Endothelial cell (in vitro differentiated cells): ENCODE measurements at regions not wholly inside any gene's neighbourhood (a gene's known extent, or its start where the extent isn't known, plus 50 kb on each side); places are given as distances from the start of the nearest gene placed in this dataset.

Experiments used
- DNase-seq: peaks from one replicate; pipeline ENCODE4 v3.0.0; 2021; ENCODE audit warnings: low spot score
- H3K27ac Mint-ChIP-seq: one replicate; pipeline ENCODE4 v1.8.0; 2021; ENCODE audit warnings: mixed read lengths, inconsistent platforms; ENCODE audit not compliant: unreplicated experiment
- H3K27me3 Mint-ChIP-seq: one replicate; pipeline ENCODE4 v1.8.0; 2021; ENCODE audit warnings: mild to moderate bottlenecking, moderate library complexity, mixed read lengths, inconsistent platforms; ENCODE audit not compliant: unreplicated experiment
- H3K36me3 Mint-ChIP-seq: one replicate; pipeline ENCODE4 v1.8.0; 2021; ENCODE audit warnings: mild to moderate bottlenecking, low read depth, mixed read lengths, inconsistent platforms; ENCODE audit not compliant: unreplicated experiment
- H3K4me1 Mint-ChIP-seq: one replicate; pipeline ENCODE4 v1.8.0; 2021; ENCODE audit warnings: mild to moderate bottlenecking, mixed read lengths, inconsistent platforms; ENCODE audit not compliant: unreplicated experiment
- H3K4me3 Mint-ChIP-seq: one replicate; pipeline ENCODE4 v1.8.0; 2021; ENCODE audit warnings: mild to moderate bottlenecking, mixed read lengths, inconsistent platforms; ENCODE audit not compliant: unreplicated experiment
- H3K9me3 Mint-ChIP-seq: one replicate; pipeline ENCODE4 v1.8.0; 2021; ENCODE audit warnings: mixed read lengths, inconsistent platforms; ENCODE audit not compliant: unreplicated experiment
- TF ChIP-seq, protein P1 (sequence below): fragments of 200-600 bp; sonication (generic); IDR thresholded peaks from one replicate; pipeline ENCODE4 v1.5.0; 2021; ENCODE audit warnings: antibody characterized with exemption; ENCODE audit not compliant: unreplicated experiment

DNA sequence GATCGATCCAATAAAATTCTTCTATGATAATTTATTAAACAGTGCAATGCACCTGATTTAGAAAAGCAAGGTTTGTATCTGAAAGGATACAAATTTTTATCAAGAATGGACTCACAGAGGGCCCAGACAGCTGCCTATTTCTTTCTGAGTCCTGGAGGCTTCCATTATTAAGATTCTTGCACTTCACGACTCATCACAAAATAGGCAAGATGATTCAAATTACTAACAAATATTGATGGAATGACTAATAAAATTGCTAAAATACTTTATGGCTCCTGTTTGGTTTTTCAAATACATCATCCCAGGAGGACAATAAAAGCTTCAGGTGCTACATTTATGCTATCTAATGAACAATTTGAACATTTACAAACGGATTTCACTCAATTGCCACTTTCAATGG, 483.0 kb upstream of the AGTR1 start:
- no peaks in the 10 kb centered on the region for H3K9me3 Mint-ChIP-seq
- no peak overlapping the region for H3K4me3 Mint-ChIP-seq
- no peaks in the 10 kb centered on the region for H3K4me1 Mint-ChIP-seq
- H3K27me3 Mint-ChIP-seq, result no peaks in the 10 kb centered on the region
- TF ChIP-seq, protein P1, sequence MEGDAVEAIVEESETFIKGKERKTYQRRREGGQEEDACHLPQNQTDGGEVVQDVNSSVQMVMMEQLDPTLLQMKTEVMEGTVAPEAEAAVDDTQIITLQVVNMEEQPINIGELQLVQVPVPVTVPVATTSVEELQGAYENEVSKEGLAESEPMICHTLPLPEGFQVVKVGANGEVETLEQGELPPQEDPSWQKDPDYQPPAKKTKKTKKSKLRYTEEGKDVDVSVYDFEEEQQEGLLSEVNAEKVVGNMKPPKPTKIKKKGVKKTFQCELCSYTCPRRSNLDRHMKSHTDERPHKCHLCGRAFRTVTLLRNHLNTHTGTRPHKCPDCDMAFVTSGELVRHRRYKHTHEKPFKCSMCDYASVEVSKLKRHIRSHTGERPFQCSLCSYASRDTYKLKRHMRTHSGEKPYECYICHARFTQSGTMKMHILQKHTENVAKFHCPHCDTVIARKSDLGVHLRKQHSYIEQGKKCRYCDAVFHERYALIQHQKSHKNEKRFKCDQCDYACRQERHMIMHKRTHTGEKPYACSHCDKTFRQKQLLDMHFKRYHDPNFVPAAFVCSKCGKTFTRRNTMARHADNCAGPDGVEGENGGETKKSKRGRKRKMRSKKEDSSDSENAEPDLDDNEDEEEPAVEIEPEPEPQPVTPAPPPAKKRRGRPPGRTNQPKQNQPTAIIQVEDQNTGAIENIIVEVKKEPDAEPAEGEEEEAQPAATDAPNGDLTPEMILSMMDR, result no peak
- no peak for DNase-seq
- H3K27ac Mint-ChIP-seq, result no peak overlapping the region
- H3K36me3 Mint-ChIP-seq, result no peaks in the 10 kb centered on the region

DNA sequence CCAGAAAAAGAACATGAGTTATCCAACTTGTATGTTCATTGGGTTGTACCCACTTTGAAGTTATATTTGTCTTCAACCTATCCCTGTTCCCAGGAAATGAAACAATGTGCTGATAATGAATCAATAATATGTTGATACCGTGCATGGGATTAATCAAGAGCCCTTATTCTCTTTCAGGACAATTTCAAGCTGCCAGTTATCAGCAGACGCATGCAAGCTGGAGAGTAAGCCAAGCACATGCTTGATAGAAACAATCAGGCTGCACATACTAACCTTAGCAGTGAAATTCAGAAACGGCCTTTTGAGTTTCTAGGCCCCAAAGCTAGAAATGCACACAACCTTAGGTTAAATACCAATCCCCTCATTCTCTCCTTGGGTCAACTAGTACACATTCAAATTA, 480.4 kb upstream of the AGTR1 start:
- no peak for DNase-seq
- TF ChIP-seq, protein P1, result no peak
- Mint-ChIP-seq H3K36me3 (no peaks in the 10 kb centered on the region), H3K27me3 (no peaks in the 10 kb centered on the region), H3K4me1 (peaks cover 5% of the 10 kb centered on the region), H3K4me3 (no peak overlapping the region), H3K9me3 (no peaks in the 10 kb centered on the region), H3K27ac (no peak overlapping the region)

DNA sequence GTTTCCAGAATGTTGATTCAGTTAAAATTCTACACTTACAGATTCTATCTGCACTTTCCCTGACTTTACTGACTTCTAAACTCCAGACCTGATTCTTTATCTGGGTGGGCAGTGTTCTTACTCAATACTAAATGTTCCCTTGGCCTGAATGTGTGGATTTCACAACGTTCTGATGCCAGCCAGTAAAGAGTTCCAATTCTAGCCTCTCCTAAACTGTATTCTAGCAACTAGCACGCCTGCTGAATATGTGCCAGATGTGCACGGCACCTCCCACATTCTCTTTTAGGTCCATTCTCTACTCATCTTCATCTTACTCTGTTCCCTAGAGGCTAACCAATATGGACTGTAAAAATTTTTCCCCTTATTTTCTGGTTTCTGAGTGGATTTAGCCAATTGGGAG, 479.5 kb upstream of the AGTR1 start:
- Mint-ChIP-seq H3K36me3 (no peaks in the 10 kb centered on the region), H3K4me1 (peaks cover 9% of the 10 kb centered on the region), H3K27me3 (no peaks in the 10 kb centered on the region), H3K9me3 (no peaks in the 10 kb centered on the region), H3K4me3 (no peak overlapping the region), H3K27ac (no peak overlapping the region)
- TF ChIP-seq, protein P1, result no peak
- no peak for DNase-seq

DNA sequence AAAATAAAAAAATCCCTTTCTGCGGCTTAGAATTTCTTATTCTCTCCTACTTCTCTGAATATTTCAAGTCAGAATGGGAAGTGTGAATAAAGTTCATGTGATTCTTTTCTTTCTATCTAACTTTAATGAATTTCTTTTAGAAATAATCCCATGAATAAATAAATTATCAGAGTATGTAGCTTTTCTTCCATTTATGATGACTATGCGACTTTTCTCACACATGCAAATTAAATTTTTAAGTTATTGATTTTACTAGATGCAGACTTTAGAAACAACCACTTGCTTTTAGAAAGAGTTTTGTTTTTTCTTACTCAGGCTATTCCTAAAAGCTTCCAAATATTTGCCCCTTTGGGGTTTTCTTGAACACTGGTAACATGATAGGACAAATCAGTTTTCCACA, 477.7 kb upstream of the AGTR1 start:
- TF ChIP-seq, protein P1, result no peak
- H3K4me1 Mint-ChIP-seq, result peaks cover 9% of the 10 kb centered on the region
- H3K4me3 Mint-ChIP-seq, result no peak overlapping the region
- no peak for DNase-seq
- H3K27me3 Mint-ChIP-seq, result no peaks in the 10 kb centered on the region
- H3K9me3 Mint-ChIP-seq, result no peaks in the 10 kb centered on the region
- H3K27ac Mint-ChIP-seq, result no peak overlapping the region
- no peaks in the 10 kb centered on the region for H3K36me3 Mint-ChIP-seq

DNA sequence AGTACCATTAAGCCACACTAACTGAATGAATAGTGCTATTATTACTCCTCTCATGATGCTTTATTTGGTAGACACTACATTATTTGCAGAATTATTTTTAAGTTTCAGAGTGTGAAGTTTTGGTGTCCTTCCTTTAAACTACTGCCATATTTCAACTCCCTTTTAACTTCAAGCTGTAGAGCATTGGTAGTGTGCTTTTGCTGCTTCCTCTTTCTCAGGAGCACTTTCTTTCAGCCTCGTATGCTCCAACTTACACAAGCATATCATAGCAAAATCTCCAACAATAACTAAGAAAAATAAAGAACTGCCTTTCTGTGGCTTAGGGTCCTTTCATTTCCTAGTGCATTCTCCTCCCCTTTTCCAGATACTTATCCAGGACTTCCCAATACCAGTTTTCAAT, 476.4 kb upstream of the AGTR1 start:
- Mint-ChIP-seq H3K27ac (no peak overlapping the region), H3K27me3 (no peaks in the 10 kb centered on the region), H3K4me3 (no peak overlapping the region), H3K36me3 (no peaks in the 10 kb centered on the region), H3K4me1 (peaks cover 15% of the 10 kb centered on the region), H3K9me3 (no peaks in the 10 kb centered on the region)
- TF ChIP-seq, protein P1, result no peak
- no peak for DNase-seq
